ENCODE measurements at regions not wholly inside any gene's neighbourhood (a gene's known extent, or its start where the extent isn't known, plus 50 kb on each side); places are given as distances from the start of the nearest gene placed in this dataset.

DNA sequence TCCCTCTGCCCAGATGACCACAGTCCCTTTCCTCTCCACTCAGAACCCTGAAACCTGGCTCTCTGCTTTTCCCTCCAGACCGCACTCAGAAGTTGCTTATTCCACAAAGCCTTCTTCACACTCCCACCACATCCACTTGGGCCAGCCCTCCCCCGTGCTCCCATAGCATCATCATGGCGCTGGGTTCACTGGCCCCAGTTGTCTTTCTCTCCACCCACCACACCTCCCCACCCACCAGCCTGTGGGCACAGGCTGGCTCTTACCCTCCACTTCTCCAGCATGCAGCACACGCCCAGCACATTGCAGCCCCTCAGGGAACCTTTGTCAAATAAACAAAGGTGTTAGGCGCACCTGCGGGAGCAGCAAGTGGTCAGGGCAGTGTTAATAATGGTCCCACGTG is 130.0 kb downstream of the KATNIP start:
- no peak for TF ChIP-seq POLR2A (IDR thresholded peaks at IDR 0.05; ENCODE audit: low read depth, low read length)
- TF ChIP-seq POLR2AphosphoS5 (IDR thresholded peaks at IDR 0.05; ENCODE audit: low read depth, low read length) = no peak
